ENCODE measurements at regions not wholly inside any gene's neighbourhood (a gene's known extent, or its start where the extent isn't known, plus 50 kb on each side); places are given as distances from the start of the nearest gene placed in this dataset.

DNA sequence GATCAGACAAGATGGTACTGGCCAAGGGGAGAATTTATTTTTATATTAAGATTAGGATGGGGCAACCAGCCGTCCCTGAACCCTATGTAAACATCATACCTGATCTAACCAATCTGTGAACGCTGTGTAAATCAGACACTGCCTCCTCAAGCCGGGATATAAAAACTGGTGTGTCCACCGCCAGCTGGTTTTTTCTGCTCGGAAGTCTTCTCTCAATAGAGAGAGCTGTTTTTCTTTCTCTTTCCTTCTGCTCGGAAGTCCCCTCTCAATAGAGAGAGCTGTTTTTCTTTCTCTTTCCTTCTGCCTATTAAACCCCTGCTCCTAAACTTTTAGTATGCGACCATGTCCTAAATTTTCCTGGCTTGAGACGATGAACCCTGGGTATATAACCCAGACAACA is 615.5 kb upstream of the NUDT12 start:
- ATAC-seq (ENCODE audit: low read depth) (no peak), DNase-seq (no peak)
- WGBS (ENCODE audit: insufficient coverage), result 93% methylated on average over 3 of the region's 8 CpGs
- Histone ChIP-seq H3K27ac (ENCODE audit: low read length in 2 of 2) (no peak overlapping the region), H3K9ac (ENCODE audit: low read length) (no peak overlapping the region), H2AFZ (ENCODE audit: insufficient read depth, low read depth, low read length, poor library complexity, severe bottlenecking) (no peak overlapping the region), H3K27me3 (replicated peaks in 1 of 4; ENCODE audit: control extremely low read depth in 1 of 4, control insufficient read depth in 3 of 4, insufficient read depth in 4 of 4, low read length in 3 of 4) (no peaks in the 10 kb centered on the region), H3K79me2 (ENCODE audit: control insufficient read depth, insufficient read depth, low read length) (no peaks in the 10 kb centered on the region), H3K36me3 (replicated peaks in 1 of 2; ENCODE audit: control extremely low read depth in 1 of 2, control insufficient read depth in 1 of 2, extremely low read depth in 1 of 2, insufficient read depth in 2 of 2, low read length in 1 of 2) (no peaks in the 10 kb centered on the region), H3K9me3 (ENCODE audit: control extremely low read depth in 1 of 3, control insufficient read depth in 2 of 3, insufficient read depth in 1 of 3, low read length in 2 of 3) (peaks cover 0 to 21% (median 11%) of the 10 kb centered on the region in 3 donors), H3K4me2 (replicated peaks; ENCODE audit: low read depth, low read length, poor library complexity, severe bottlenecking) (no peak overlapping the region), H4K20me1 (ENCODE audit: control insufficient read depth, insufficient read depth, low read length, poor library complexity, severe bottlenecking) (no peaks in the 10 kb centered on the region), H3K4me1 (ENCODE audit: control insufficient read depth in 2 of 2, insufficient read depth in 2 of 2, low read length in 2 of 2) (no peaks in the 10 kb centered on the region), H3K4me3 (ENCODE audit: control extremely low read depth in 1 of 5, extremely low read depth in 1 of 5, insufficient read depth in 1 of 5, low read depth in 2 of 5, low read length in 4 of 5) (no peak overlapping the region)
- ChIA-PET POLR2A (no interaction called here), CTCF (no interaction called here)
- TF ChIP-seq, protein P1, sequence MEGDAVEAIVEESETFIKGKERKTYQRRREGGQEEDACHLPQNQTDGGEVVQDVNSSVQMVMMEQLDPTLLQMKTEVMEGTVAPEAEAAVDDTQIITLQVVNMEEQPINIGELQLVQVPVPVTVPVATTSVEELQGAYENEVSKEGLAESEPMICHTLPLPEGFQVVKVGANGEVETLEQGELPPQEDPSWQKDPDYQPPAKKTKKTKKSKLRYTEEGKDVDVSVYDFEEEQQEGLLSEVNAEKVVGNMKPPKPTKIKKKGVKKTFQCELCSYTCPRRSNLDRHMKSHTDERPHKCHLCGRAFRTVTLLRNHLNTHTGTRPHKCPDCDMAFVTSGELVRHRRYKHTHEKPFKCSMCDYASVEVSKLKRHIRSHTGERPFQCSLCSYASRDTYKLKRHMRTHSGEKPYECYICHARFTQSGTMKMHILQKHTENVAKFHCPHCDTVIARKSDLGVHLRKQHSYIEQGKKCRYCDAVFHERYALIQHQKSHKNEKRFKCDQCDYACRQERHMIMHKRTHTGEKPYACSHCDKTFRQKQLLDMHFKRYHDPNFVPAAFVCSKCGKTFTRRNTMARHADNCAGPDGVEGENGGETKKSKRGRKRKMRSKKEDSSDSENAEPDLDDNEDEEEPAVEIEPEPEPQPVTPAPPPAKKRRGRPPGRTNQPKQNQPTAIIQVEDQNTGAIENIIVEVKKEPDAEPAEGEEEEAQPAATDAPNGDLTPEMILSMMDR (IDR thresholded peaks at IDR 0.05), result no peak
- no peak for TF ChIP-seq EZH2 (IDR thresholded peaks at IDR 0.05; ENCODE audit: borderline replicate concordance, insufficient read depth, low read depth, low read length, poor library complexity, severe bottlenecking)
- Mint-ChIP-seq H3K4me1 (no peaks in the 10 kb centered on the region), H3K9me3 (ENCODE audit: insufficient read depth) (peaks cover 12% of the 10 kb centered on the region), H3K4me3 (no peak overlapping the region), H3K27ac (no peak overlapping the region), H3K27me3 (no peaks in the 10 kb centered on the region)
- intact Hi-C loops (cut with micrococcal nuclease), result no loop called here

DNA sequence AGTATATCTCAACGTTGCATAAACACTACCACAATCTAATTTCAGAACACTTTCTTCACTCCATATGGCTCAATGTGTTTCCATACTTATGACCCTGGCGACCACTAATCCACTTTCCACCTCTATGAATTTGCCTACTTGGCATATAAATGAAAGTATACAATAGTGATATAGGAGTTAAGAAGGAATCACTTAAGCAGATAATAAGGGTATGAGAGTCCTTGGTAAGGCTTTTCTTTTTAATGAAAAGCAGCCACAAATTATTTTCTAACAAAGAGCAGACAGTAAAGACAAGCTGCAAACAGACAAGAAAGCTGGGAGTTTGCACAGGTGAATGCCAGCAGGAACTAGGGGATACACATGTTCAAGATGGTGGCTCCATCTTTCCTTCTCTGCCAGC is 615.1 kb upstream of the NUDT12 start:
- TF ChIP-seq, protein P1 (IDR thresholded peaks at IDR 0.05), result no peak
- TF ChIP-seq EZH2 (IDR thresholded peaks at IDR 0.05; ENCODE audit: borderline replicate concordance, insufficient read depth, low read depth, low read length, poor library complexity, severe bottlenecking), result no peak
- no peaks in the 10 kb centered on the region for H3K27me3 Mint-ChIP-seq
- ChIA-PET CTCF (no interaction called here), POLR2A (no interaction called here)
- H3K4me3 ChIP-seq (ENCODE audit: control extremely low read depth in 1 of 5, extremely low read depth in 1 of 5, insufficient read depth in 1 of 5, low read depth in 2 of 5, low read length in 4 of 5), result no peak overlapping the region
- H2AFZ ChIP-seq (ENCODE audit: insufficient read depth, low read depth, low read length, poor library complexity, severe bottlenecking), result no peak overlapping the region
- no peaks in the 10 kb centered on the region for H3K4me1 Mint-ChIP-seq
- H4K20me1 ChIP-seq (ENCODE audit: control insufficient read depth, insufficient read depth, low read length, poor library complexity, severe bottlenecking), result no peaks in the 10 kb centered on the region
- no peak overlapping the region for H3K27ac Mint-ChIP-seq
- no peak overlapping the region for H3K9ac ChIP-seq (ENCODE audit: low read length)
- H3K27me3 ChIP-seq (replicated peaks in 1 of 4; ENCODE audit: control extremely low read depth in 1 of 4, control insufficient read depth in 3 of 4, insufficient read depth in 4 of 4, low read length in 3 of 4), result no peaks in the 10 kb centered on the region
- ATAC-seq (ENCODE audit: low read depth) (no peak), DNase-seq (no peak)
- peaks cover 0 to 21% (median 11%) of the 10 kb centered on the region in 3 donors for H3K9me3 ChIP-seq (ENCODE audit: control extremely low read depth in 1 of 3, control insufficient read depth in 2 of 3, insufficient read depth in 1 of 3, low read length in 2 of 3)
- no peak overlapping the region for H3K27ac ChIP-seq (ENCODE audit: low read length in 2 of 2)
- H3K79me2 ChIP-seq (ENCODE audit: control insufficient read depth, insufficient read depth, low read length), result no peaks in the 10 kb centered on the region
- intact Hi-C loops (cut with micrococcal nuclease), result no loop called here
- H3K4me1 ChIP-seq (ENCODE audit: control insufficient read depth in 2 of 2, insufficient read depth in 2 of 2, low read length in 2 of 2), result no peaks in the 10 kb centered on the region
- H3K36me3 ChIP-seq (replicated peaks in 1 of 2; ENCODE audit: control extremely low read depth in 1 of 2, control insufficient read depth in 1 of 2, extremely low read depth in 1 of 2, insufficient read depth in 2 of 2, low read length in 1 of 2), result no peaks in the 10 kb centered on the region
- no peak overlapping the region for H3K4me3 Mint-ChIP-seq
- H3K9me3 Mint-ChIP-seq (ENCODE audit: insufficient read depth), result peaks cover 12% of the 10 kb centered on the region
- no peak overlapping the region for H3K4me2 ChIP-seq (replicated peaks; ENCODE audit: low read depth, low read length, poor library complexity, severe bottlenecking)
- no CpG with 5 or more reads among the region's 2 CpGs for WGBS (ENCODE audit: insufficient coverage)
